Transverse colon (tissue), 4 donors: ENCODE measurements at regions not wholly inside any gene's neighbourhood (a gene's known extent, or its start where the extent isn't known, plus 50 kb on each side); places are given as distances from the start of the nearest gene placed in this dataset.

ENCODE experiments used
- DNase-seq: peaks from one replicate; pipeline ENCODE4 v3.0.0-alpha.2; 2019
- H3K27ac ChIP-seq, 4 donors: fragments of 200-600 bp; sonication (generic); 2 replicates each; pipeline ENCODE4 v1.5.1; 2016 to 2018; ENCODE audit warnings: inconsistent platforms in 4 of 4
- H3K27me3 ChIP-seq: fragments of 200-600 bp; sonication (generic); 2 replicates; pipeline ENCODE4 v1.5.1; 2017; ENCODE audit warnings: inconsistent platforms
- H3K36me3 ChIP-seq, 4 donors: fragments of 200-600 bp; sonication (generic); 2 replicates each; pipeline ENCODE4 v1.5.1; 2017 to 2019; ENCODE audit warnings: inconsistent platforms in 4 of 4
- H3K4me1 ChIP-seq, 4 donors: fragments of 200-600 bp; sonication (generic); 2 replicates each; pipeline ENCODE4 v1.5.1; 2017 to 2020; ENCODE audit warnings: inconsistent platforms in 4 of 4
- H3K4me3 ChIP-seq, 4 donors: fragments of 200-600 bp; sonication (generic); 1 replicate in 1 of 4; 2 replicates in 3 of 4; pipeline versions ENCODE4 v1.5.1 to v1.6.1; 2017 to 2019; ENCODE audit warnings: inconsistent platforms in 4 of 4
- H3K9me3 ChIP-seq, 2 donors: fragments of 200-600 bp; sonication (generic); 2 replicates each; pipeline ENCODE4 v1.5.1; 2017 to 2019; ENCODE audit warnings: inconsistent platforms in 2 of 2
- CTCF ChIP-seq, 5 experiments: fragments of 200-600 bp in 3 of 5; fragments of 450-650 bp in 2 of 5; sonication (generic) in 3 of 5; IDR thresholded peaks; 1 replicate in 2 of 5; 2 replicates in 3 of 5; pipeline ENCODE4 v1.5.1; 2016 to 2017; ENCODE audit warnings: antibody characterized with exemption in 5 of 5, inconsistent platforms in 3 of 5, mild to moderate bottlenecking in 2 of 5, moderate library complexity in 1 of 5
- EP300 ChIP-seq: sonication (generic); formaldehyde crosslinking; IDR thresholded peaks from one replicate; pipeline ENCODE4 v1.6.1; 2017; ENCODE audit warnings: antibody characterized with exemption, low read depth
- POLR2A ChIP-seq: fragments of 450-650 bp; IDR thresholded peaks from one replicate; pipeline ENCODE4 v1.6.1; 2016; ENCODE audit warnings: antibody characterized with exemption, mild to moderate bottlenecking, moderate library complexity
- POLR2AphosphoS5 ChIP-seq, 3 donors: sonication (generic); formaldehyde crosslinking; IDR thresholded peaks; one replicate each; pipeline ENCODE4 v1.6.1; 2016; ENCODE audit warnings: antibody characterized with exemption in 3 of 3
- WGBS, 2 donors: methylation state at CpG; one replicate each; pipeline ENCODE4 v1.1.5; 2018; ENCODE audit warnings: low coverage in 1 of 2; 5-methylcytosine and 5-hydroxymethylcytosine counted together
- in situ Hi-C, 4 donors: fragments of 200-750 bp; cut with MboI; loops; one replicate each; pipeline versions ENCODE4 v1.15.0 to v1.15.1; 2017; ENCODE audit warnings: low sequenced_read_pairs in 3 of 4, low pct_ligation_motif_present in 1 of 4, low pct_unique_long_range_greater_than_20kb in 1 of 4
- intact Hi-C: fragments of 100-400 bp; cut with DNase I; formaldehyde crosslinking; loops from one replicate; pipeline ENCODE4 v1.15.1; 2023; ENCODE audit warnings: low total_unique reads

DNA sequence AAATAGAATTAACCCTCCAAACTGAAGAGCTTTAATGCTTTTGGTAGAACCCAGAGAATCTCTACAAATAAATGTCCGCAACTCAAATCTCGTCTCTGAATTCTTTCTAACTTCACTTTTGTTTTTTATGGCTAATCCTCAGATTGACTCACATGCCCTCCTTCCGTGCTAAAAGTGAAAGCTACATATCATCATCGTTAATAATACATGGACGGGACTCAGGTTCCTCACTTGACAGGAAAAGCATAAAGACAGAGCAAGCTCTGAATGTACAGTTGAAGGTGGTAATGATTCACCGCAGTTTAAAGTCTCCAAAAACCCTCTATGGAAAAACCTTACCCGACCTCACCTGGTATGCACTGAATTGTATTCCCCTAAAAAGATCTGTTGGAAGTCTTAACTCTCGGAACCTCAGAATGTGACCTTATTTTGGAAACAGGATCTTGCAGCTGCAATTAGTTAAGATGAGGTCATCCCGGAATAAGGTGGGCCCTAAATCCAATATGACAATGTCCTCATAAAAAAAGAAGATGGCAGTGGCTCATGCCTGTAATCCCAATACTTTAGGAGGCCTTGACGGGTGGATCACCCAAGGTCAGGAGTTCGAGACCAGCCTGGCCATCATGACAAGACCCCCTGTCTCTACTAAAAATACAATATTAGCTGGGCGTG is 147.4 kb upstream of the FOXN3 start:
- in situ Hi-C loops (no loop called here), intact Hi-C loops (no loop called here)
- no peak for TF ChIP-seq POLR2AphosphoS5 (IDR thresholded peaks at IDR 0.05)
- no peak for TF ChIP-seq CTCF (IDR thresholded peaks at IDR 0.05)
- TF ChIP-seq POLR2A = no peak
- no peak for TF ChIP-seq EP300
- no peaks in the 10 kb centered on the region for H3K9me3 ChIP-seq
- no peaks in the 10 kb centered on the region for H3K4me1 ChIP-seq
- no peaks in the 10 kb centered on the region for H3K36me3 ChIP-seq
- H3K27ac ChIP-seq = no peak overlapping the region
- no peak for DNase-seq
- H3K4me3 ChIP-seq = no peak overlapping the region
- WGBS, 2 donors = 69 to 80% methylated on average over 7 to 12 of the region's 12 CpGs
- H3K27me3 ChIP-seq = no peaks in the 10 kb centered on the region

- 89 to 97% methylated on average over 1 of the region's 1 CpG for WGBS, 2 donors
- DNase-seq = no peak
Measured at GRCh38 chr14:89563471-89563870, 146.4 kb upstream of the FOXN3 start.

DNA sequence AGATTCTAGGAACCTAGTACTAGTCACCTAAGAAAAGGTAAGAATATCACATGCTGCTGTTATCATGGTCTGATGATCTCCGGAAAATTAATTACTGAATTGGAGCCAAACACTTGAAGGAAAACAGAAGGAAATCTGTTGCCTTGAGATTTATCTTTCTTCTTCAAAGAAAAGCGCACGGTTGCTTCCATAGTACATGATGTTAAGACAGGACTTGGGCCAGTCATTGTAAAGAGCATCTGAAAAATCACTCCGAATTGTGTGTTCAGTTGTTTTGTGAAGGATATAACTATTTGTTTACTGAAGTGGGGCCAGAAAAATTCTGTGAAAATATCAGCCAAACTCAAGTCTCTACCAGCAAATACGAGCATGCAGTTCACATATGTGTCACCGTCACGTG is 134.9 kb upstream of the FOXN3 start:
- Histone ChIP-seq H3K27me3 (no peaks in the 10 kb centered on the region), H3K9me3 (no peaks in the 10 kb centered on the region), H3K36me3 (no peaks in the 10 kb centered on the region), H3K27ac (no peak overlapping the region), H3K4me3 (no peak overlapping the region), H3K4me1 (peaks cover 0 to 4% (median 0%) of the 10 kb centered on the region in 4 donors)
- no peak for DNase-seq
- intact Hi-C loops = no loop called here
- in situ Hi-C loops = no loop called here
- WGBS, 2 donors = 85 to 86% methylated on average over 6 to 7 of the region's 7 CpGs
- TF ChIP-seq CTCF (IDR thresholded peaks at IDR 0.05) = no peak
- no peak for TF ChIP-seq POLR2AphosphoS5 (IDR thresholded peaks at IDR 0.05)
- no peak for TF ChIP-seq POLR2A
- TF ChIP-seq EP300 = no peak

More at GRCh38 chr14:89563471-89563870, 146.4 kb upstream of the FOXN3 start:
- H3K27ac ChIP-seq = no peak overlapping the region
- no peak overlapping the region for H3K4me3 ChIP-seq
- H3K4me1 ChIP-seq = no peaks in the 10 kb centered on the region
- in situ Hi-C loops = no loop called here
- H3K27me3 ChIP-seq = no peaks in the 10 kb centered on the region
- no peak for TF ChIP-seq POLR2AphosphoS5 (IDR thresholded peaks at IDR 0.05)
- TF ChIP-seq CTCF (IDR thresholded peaks at IDR 0.05) = no peak
- no peak for TF ChIP-seq EP300
- no peak for TF ChIP-seq POLR2A
- no peaks in the 10 kb centered on the region for H3K9me3 ChIP-seq
- no peaks in the 10 kb centered on the region for H3K36me3 ChIP-seq
- intact Hi-C loops = no loop called here

DNA sequence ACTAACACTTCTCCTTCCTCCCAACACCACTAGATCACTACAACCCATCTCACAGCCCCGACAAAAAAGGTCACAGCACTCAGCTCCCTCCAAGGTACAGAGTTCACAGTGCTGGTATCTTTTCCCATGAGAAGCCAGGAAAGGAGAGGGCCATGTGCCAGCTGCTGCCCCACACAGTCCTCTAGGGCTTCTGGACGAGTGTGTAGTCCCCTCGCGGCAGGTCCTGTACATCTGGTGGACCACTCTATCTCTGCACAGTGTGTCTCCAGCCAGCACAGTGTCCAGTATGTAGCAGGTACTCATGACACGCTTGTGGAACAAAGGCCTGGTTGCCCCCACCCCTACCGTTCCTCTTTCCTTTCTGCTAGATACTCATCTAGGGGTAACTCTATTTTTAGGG is 134.4 kb upstream of the FOXN3 start:
- intact Hi-C loops = no loop called here
- peaks cover 0 to 4% (median 0%) of the 10 kb centered on the region in 4 donors for H3K4me1 ChIP-seq
- DNase-seq = no peak
- H3K9me3 ChIP-seq = no peaks in the 10 kb centered on the region
- TF ChIP-seq POLR2A (no peak), POLR2AphosphoS5 (IDR thresholded peaks at IDR 0.05) (no peak), EP300 (no peak), CTCF (IDR thresholded peaks at IDR 0.05) (no peak)
- H3K36me3 ChIP-seq = no peaks in the 10 kb centered on the region
- no peak overlapping the region for H3K4me3 ChIP-seq
- H3K27me3 ChIP-seq = no peaks in the 10 kb centered on the region
- H3K27ac ChIP-seq = no peak overlapping the region
- in situ Hi-C loops = no loop called here
- 76 to 80% methylated on average over 2 to 6 of the region's 6 CpGs for WGBS, 2 donors
